ENCODE measurements at regions not wholly inside any gene's neighbourhood (a gene's known extent, or its start where the extent isn't known, plus 50 kb on each side); places are given as distances from the start of the nearest gene placed in this dataset.

- no peak for TF ChIP-seq CTCF (IDR thresholded peaks at IDR 0.05)
- Mint-ChIP-seq H3K27ac (no peak overlapping the region), H3K4me1 (peaks cover 4% of the 10 kb centered on the region), H3K27me3 (no peaks in the 10 kb centered on the region), H3K4me3 (no peak overlapping the region), H3K9me3 (peaks cover 3% of the 10 kb centered on the region), H3K36me3 (ENCODE audit: low read depth) (no peaks in the 10 kb centered on the region)
- no peak for ATAC-seq (ENCODE audit: low read depth)
- ChIA-PET CTCF (no interaction called here), POLR2A (no interaction called here)
- DNase-seq, result no peak
- intact Hi-C loops (cut with micrococcal nuclease), result no loop called here
These were observed 377.6 kb upstream of the NETO1 start for GRCh38 chr18:73245345-73245744.

DNA sequence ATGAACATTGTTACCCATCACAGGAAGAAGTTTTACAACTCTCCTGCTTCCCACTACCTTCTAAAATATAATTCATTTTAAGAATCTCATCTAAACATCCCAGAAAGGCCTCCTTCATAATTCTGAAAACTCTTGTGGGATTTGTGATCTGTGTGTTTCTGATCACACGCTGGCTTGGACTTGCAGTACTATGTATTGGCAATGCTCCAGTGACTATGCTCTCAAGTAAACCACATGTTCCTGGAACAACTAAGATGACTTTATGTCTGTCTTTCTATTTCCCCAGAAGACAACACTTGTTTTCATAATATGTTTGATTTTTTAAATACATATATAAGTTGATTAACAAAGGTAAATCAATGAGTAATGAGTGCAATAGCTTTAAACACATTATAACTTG, 376.6 kb upstream of the NETO1 start:
- ATAC-seq (ENCODE audit: low read depth) (no peak), DNase-seq (no peak)
- Mint-ChIP-seq H3K36me3 (ENCODE audit: low read depth) (no peaks in the 10 kb centered on the region), H3K9me3 (peaks cover 3% of the 10 kb centered on the region), H3K27ac (no peak overlapping the region), H3K4me3 (no peak overlapping the region), H3K4me1 (peaks cover 4% of the 10 kb centered on the region), H3K27me3 (no peaks in the 10 kb centered on the region)
- no peak for TF ChIP-seq CTCF (IDR thresholded peaks at IDR 0.05)
- POLR2A ChIA-PET, result no interaction called here
- CTCF ChIA-PET, result no interaction called here
- intact Hi-C loops (cut with micrococcal nuclease), result no loop called here

DNA sequence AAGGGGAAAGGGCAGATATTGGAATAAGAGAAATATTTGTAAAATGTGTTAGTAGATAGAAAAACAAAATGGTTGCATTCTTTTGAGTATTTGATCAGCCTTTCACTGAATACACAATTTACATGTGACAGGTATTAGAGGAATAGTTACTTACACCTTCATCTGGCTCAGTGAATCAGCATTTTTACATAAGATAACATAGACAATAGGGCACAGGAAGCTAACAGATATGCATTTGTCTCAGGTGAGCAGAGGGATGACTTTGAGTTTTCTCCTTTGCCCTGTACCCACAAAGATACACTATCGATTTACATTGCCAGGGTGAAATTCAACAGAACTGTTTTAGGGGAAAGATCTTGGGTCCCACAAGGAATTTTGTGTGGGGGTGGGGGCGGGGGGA, 373.1 kb upstream of the NETO1 start:
- H3K9me3 Mint-ChIP-seq, result peaks cover 3% of the 10 kb centered on the region
- CTCF ChIA-PET, result no interaction called here

DNA sequence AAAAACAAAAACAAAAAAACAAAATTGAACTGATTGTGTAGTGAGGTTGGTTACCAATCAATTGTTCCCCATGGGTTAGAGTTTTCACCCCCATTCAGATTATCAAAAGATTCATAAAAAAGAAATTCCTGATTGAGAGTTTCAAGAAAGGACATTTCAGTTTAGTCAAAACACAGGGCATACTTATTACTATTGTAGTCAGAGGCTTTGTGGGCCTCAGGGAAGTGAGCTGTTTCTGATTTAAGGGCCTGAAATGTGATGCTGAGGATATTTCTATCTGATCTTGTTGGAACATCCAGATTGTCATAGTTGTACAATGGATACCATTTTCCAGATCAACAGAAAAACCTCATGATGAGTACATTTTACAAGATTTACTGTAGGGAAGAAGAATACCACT, 368.1 kb upstream of the NETO1 start:
- no peaks in the 10 kb centered on the region for H3K9me3 Mint-ChIP-seq
- peaks cover 8% of the 10 kb centered on the region for H3K4me1 Mint-ChIP-seq
- H3K36me3 Mint-ChIP-seq (ENCODE audit: low read depth), result no peaks in the 10 kb centered on the region
- ChIA-PET CTCF (no interaction called here), POLR2A (no interaction called here)
- no peak overlapping the region for H3K27ac Mint-ChIP-seq
- DNase-seq (no peak), ATAC-seq (ENCODE audit: low read depth) (no peak)
- H3K4me3 Mint-ChIP-seq, result no peak overlapping the region
- TF ChIP-seq CTCF (IDR thresholded peaks at IDR 0.05), result no peak
- intact Hi-C loops (cut with micrococcal nuclease), result no loop called here
- H3K27me3 Mint-ChIP-seq, result no peaks in the 10 kb centered on the region

More for the DNA sequence above, 373.1 kb upstream of the NETO1 start:
- POLR2A ChIA-PET, result no interaction called here
- DNase-seq (no peak), ATAC-seq (ENCODE audit: low read depth) (no peak)
- Mint-ChIP-seq H3K27me3 (no peaks in the 10 kb centered on the region), H3K27ac (no peak overlapping the region), H3K36me3 (ENCODE audit: low read depth) (no peaks in the 10 kb centered on the region), H3K4me1 (peaks cover 4% of the 10 kb centered on the region), H3K4me3 (no peak overlapping the region)
- intact Hi-C loops (cut with micrococcal nuclease), result no loop called here
- no peak for TF ChIP-seq CTCF (IDR thresholded peaks at IDR 0.05)

DNA sequence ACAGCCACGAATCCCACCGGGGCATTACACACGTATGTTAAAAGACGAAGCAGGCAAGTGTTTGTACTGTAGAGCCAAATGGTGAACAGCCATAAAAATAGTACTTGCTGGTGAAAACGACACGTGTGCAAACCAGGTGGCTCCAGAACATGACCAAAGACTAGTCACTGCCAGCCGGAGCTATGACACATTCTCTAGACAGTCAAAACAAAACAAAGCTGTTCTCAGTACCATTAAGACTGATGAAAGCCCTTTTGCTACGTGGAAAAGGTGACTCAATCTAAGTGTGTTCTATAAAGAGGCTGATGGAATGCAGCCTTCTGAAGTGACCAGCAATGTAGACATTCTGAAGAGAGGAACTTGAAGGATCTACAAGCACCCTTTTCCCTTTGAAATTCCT, 367.7 kb upstream of the NETO1 start:
- Mint-ChIP-seq H3K4me3 (no peak overlapping the region), H3K36me3 (ENCODE audit: low read depth) (no peaks in the 10 kb centered on the region), H3K27ac (no peak overlapping the region), H3K4me1 (peaks cover 8% of the 10 kb centered on the region), H3K9me3 (no peaks in the 10 kb centered on the region), H3K27me3 (no peaks in the 10 kb centered on the region)
- CTCF ChIA-PET, result no interaction called here
- POLR2A ChIA-PET, result no interaction called here
- ATAC-seq (ENCODE audit: low read depth) (peak; percentile 14), DNase-seq (no peak)
- intact Hi-C loops (cut with micrococcal nuclease), result no loop called here
- TF ChIP-seq CTCF (IDR thresholded peaks at IDR 0.05), result no peak
